GM18873 (cell line): ENCODE measurements at regions not wholly inside any gene's neighbourhood (a gene's known extent, or its start where the extent isn't known, plus 50 kb on each side); places are given as distances from the start of the nearest gene placed in this dataset.

ENCODE experiments used
- ATAC-seq: cut with Tn5 transposase; IDR thresholded peaks from one replicate; pipeline ENCODE4 v1.9.1; 2021; ENCODE audit warnings: mild to moderate bottlenecking, moderate library complexity, moderate number of reproducible peaks; ENCODE audit not compliant: unreplicated experiment, low FRiP score

GRCh38 chr17:33352526-33352925, 59.4 kb upstream of the ASIC2 start:
- ATAC-seq = no peak

GRCh38 chr17:33356266-33356665, 63.2 kb upstream of the ASIC2 start:
- no peak for ATAC-seq

- ATAC-seq = no peak
Observed at GRCh38 chr17:33363475-33363874, 70.4 kb upstream of the ASIC2 start.

- no peak for ATAC-seq
Observed at GRCh38 chr17:33366960-33367359, 73.9 kb upstream of the ASIC2 start.

GRCh38 chr17:33369149-33369548, 76.1 kb upstream of the ASIC2 start:
- ATAC-seq = no peak

- no peak for ATAC-seq
Observed at GRCh38 chr17:33369876-33370275, 76.8 kb upstream of the ASIC2 start.

GRCh38 chr17:33370401-33370800, 77.3 kb upstream of the ASIC2 start:
- ATAC-seq = no peak

- no peak for ATAC-seq
Observed at GRCh38 chr17:33371377-33371776, 78.3 kb upstream of the ASIC2 start.

GRCh38 chr17:33373273-33373672, 80.2 kb upstream of the ASIC2 start:
- no peak for ATAC-seq

GRCh38 chr17:33375103-33375502, 82.0 kb upstream of the ASIC2 start:
- no peak for ATAC-seq

GRCh38 chr17:33375783-33376182, 82.7 kb upstream of the ASIC2 start:
- no peak for ATAC-seq

- ATAC-seq = no peak
Observed at GRCh38 chr17:33377837-33378595, 84.9 kb upstream of the ASIC2 start.

- ATAC-seq = no peak
Observed at GRCh38 chr17:33381201-33381600, 88.1 kb upstream of the ASIC2 start.

GRCh38 chr17:33383488-33384023, 90.5 kb upstream of the ASIC2 start:
- no peak for ATAC-seq

GRCh38 chr17:33385133-33385532, 92.0 kb upstream of the ASIC2 start:
- no peak for ATAC-seq

GRCh38 chr17:33385713-33386112, 92.6 kb upstream of the ASIC2 start:
- ATAC-seq = no peak

GRCh38 chr17:33387406-33387805, 94.3 kb upstream of the ASIC2 start:
- ATAC-seq = no peak

- no peak for ATAC-seq
Observed at GRCh38 chr17:33389504-33390135, 96.5 kb upstream of the ASIC2 start.

GRCh38 chr17:33390479-33391176, 97.5 kb upstream of the ASIC2 start:
- ATAC-seq = no peak

- ATAC-seq = no peak
Observed at GRCh38 chr17:33396818-33397217, 103.7 kb upstream of the ASIC2 start.

GRCh38 chr17:33398386-33398785, 105.3 kb upstream of the ASIC2 start:
- no peak for ATAC-seq
